Nephron progenitor cell (in vitro differentiated cells): ENCODE measurements at regions not wholly inside any gene's neighbourhood (a gene's known extent, or its start where the extent isn't known, plus 50 kb on each side); places are given as distances from the start of the nearest gene placed in this dataset.

Experiments used
- DNase-seq: peaks from one replicate; pipeline ENCODE4 v3.0.0; 2021
- H3K27ac Mint-ChIP-seq: 2 replicates; pipeline ENCODE4 v1.8.0; 2021; ENCODE audit warnings: mild to moderate bottlenecking, moderate library complexity, mixed read lengths
- H3K27me3 Mint-ChIP-seq: 2 replicates; pipeline ENCODE4 v1.8.0; 2021; ENCODE audit warnings: mild to moderate bottlenecking, low read depth, mixed read lengths; ENCODE audit not compliant: poor library complexity
- H3K36me3 Mint-ChIP-seq: 2 replicates; pipeline ENCODE4 v1.8.0; 2021; ENCODE audit warnings: low read depth, mixed read lengths
- H3K4me1 Mint-ChIP-seq: 2 replicates; pipeline ENCODE4 v1.8.0; 2021; ENCODE audit warnings: mixed read lengths
- H3K4me3 Mint-ChIP-seq: 2 replicates; pipeline ENCODE4 v1.8.0; 2021; ENCODE audit warnings: mild to moderate bottlenecking, moderate library complexity, mixed read lengths
- H3K9me3 Mint-ChIP-seq: 2 replicates; pipeline ENCODE4 v1.8.0; 2021; ENCODE audit warnings: mild to moderate bottlenecking, moderate library complexity, mixed read lengths
- TF ChIP-seq, protein P1 (sequence below): fragments of 200-600 bp; sonication (generic); IDR thresholded peaks from 2 replicates; pipeline ENCODE4 v1.5.0; 2021; ENCODE audit warnings: antibody characterized with exemption

DNA sequence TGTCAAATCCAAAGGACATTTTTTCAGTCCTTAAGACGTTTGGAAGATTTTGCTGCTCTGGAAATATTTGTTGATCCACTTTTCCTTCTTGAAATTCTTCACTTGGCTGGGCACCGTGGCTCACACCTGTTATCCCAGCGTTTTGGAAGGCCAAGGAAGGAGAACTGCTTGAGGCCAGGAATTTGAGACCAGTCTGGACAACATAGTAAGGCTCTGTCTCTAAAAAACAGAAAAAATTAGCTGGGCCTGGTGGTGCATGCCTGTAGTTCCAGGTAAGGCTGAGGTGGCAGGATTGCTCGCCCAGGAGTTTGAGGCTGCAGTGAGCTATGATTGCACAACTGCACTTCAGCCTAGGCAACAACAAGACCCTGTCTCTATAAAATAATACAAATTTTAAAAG, 173.9 kb upstream of the MITF start:
- H3K27ac Mint-ChIP-seq, result no peak overlapping the region
- peaks cover 8% of the 10 kb centered on the region for H3K27me3 Mint-ChIP-seq
- H3K4me1 Mint-ChIP-seq, result no peaks in the 10 kb centered on the region
- TF ChIP-seq, protein P1, sequence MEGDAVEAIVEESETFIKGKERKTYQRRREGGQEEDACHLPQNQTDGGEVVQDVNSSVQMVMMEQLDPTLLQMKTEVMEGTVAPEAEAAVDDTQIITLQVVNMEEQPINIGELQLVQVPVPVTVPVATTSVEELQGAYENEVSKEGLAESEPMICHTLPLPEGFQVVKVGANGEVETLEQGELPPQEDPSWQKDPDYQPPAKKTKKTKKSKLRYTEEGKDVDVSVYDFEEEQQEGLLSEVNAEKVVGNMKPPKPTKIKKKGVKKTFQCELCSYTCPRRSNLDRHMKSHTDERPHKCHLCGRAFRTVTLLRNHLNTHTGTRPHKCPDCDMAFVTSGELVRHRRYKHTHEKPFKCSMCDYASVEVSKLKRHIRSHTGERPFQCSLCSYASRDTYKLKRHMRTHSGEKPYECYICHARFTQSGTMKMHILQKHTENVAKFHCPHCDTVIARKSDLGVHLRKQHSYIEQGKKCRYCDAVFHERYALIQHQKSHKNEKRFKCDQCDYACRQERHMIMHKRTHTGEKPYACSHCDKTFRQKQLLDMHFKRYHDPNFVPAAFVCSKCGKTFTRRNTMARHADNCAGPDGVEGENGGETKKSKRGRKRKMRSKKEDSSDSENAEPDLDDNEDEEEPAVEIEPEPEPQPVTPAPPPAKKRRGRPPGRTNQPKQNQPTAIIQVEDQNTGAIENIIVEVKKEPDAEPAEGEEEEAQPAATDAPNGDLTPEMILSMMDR, result no peak
- H3K4me3 Mint-ChIP-seq, result no peak overlapping the region
- peaks cover 5% of the 10 kb centered on the region for H3K9me3 Mint-ChIP-seq
- DNase-seq, result no peak
- H3K36me3 Mint-ChIP-seq, result no peaks in the 10 kb centered on the region

DNA sequence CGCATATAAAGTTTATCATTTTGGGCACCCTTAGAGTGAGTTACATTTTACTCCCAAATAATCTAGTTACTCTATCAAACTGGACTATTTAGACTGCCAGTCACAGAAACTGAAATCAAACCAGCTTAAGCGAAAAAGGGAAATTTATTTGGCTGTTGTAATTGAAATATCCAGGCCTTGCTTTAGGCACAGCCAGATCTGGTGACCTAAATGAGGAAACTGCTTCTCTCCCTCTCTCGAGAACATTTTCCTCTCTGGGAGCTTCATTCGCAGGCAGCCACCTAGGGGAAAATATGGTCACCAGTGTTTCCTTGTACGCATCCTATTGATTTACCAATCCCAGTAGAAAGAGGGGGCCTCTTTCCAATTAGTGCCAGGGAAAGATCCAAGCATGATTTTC, 175.3 kb upstream of the MITF start:
- Mint-ChIP-seq H3K4me1 (no peaks in the 10 kb centered on the region), H3K9me3 (peaks cover 8% of the 10 kb centered on the region), H3K27me3 (peaks cover 6% of the 10 kb centered on the region), H3K4me3 (no peak overlapping the region), H3K27ac (no peak overlapping the region), H3K36me3 (no peaks in the 10 kb centered on the region)
- no peak for DNase-seq
- TF ChIP-seq, protein P1, result no peak

DNA sequence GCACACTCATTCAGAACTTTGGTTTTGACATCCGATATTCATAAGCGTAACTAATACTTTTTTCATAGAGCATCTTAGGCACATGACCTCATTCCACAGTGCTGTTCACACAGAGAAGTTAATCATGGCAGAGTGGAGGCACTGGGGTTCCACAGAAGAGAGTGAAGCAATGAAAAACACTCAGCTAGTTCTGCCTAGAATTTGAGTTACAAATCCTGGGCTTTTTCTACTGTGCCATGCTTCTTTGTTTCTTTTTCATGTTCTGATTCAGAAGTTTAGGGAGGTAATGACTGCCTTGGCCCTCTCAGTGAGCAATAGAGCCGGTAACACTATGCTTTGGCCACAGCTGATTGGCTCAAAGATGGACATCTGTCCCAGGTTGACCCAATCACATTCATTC, 176.1 kb upstream of the MITF start:
- peaks cover 6% of the 10 kb centered on the region for H3K27me3 Mint-ChIP-seq
- peaks cover 8% of the 10 kb centered on the region for H3K9me3 Mint-ChIP-seq
- TF ChIP-seq, protein P1, result no peak
- no peak overlapping the region for H3K27ac Mint-ChIP-seq
- H3K4me1 Mint-ChIP-seq, result no peaks in the 10 kb centered on the region
- no peak overlapping the region for H3K4me3 Mint-ChIP-seq
- H3K36me3 Mint-ChIP-seq, result no peaks in the 10 kb centered on the region
- DNase-seq, result no peak

DNA sequence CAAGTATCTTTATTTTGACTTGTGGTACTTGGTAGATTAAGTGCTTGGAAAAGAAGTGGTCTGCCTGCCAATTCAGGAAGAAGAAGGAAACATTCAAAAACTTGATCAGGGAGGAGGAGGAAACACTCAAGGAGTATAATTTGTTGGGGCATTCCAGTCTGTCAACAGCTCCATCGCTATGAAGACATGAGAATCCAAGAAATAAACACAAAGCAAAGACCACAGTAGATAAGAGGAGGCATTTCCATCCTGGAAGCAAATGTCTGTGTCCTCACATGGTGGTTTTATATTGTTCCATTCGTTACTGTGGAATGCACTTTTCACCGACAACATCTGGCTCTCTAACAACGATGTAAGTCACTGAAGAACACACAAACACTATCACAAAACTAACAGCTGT, 176.1 kb upstream of the FRMD4B start:
- TF ChIP-seq, protein P1, result no peak
- peaks cover 8% of the 10 kb centered on the region for H3K9me3 Mint-ChIP-seq
- no peak for DNase-seq
- no peak overlapping the region for H3K4me3 Mint-ChIP-seq
- H3K36me3 Mint-ChIP-seq, result no peaks in the 10 kb centered on the region
- no peaks in the 10 kb centered on the region for H3K4me1 Mint-ChIP-seq
- H3K27me3 Mint-ChIP-seq, result peaks cover 6% of the 10 kb centered on the region
- no peak overlapping the region for H3K27ac Mint-ChIP-seq

DNA sequence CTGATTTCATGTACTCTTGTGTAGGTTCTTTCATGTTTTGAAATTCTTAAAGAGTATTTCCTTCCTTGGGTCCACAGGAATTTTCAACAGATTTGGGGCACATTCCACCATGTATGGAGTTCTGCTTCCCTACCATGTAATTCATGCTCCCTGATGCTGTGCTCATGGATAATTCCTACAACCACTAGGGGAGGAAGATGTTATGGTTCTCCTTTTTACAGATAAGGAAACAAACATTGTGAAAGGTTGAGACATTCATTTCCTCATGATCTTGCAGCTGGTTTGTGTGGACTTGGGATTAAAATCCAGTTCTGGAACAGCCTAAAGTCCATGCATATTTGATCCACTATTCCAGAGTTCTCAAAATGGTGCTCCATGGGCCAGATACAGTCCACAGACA, 174.9 kb upstream of the FRMD4B start:
- Mint-ChIP-seq H3K4me3 (no peak overlapping the region), H3K27me3 (peaks cover 6% of the 10 kb centered on the region), H3K9me3 (peaks cover 8% of the 10 kb centered on the region), H3K4me1 (no peaks in the 10 kb centered on the region), H3K27ac (no peak overlapping the region), H3K36me3 (no peaks in the 10 kb centered on the region)
- TF ChIP-seq, protein P1, result no peak
- no peak for DNase-seq

DNA sequence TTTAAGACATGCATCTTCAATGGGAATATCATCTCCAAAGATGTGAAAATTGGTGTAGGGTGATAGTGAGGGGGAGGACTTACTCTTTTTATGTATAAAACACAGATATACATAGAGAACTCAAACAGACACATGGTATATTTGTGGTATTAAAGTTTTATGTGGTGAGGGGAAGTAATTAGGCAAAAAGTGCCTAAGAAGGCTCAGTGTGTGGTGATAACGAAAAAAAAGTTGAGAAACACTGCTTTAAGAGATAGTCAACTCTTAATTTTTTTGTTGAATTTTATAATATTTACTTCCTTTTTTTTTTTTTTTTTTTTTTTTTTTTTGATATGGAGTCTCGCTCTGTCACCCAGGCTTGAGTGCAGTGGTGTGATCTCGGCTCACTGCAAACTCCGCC, 174.2 kb upstream of the FRMD4B start:
- no peak for DNase-seq
- Mint-ChIP-seq H3K27ac (no peak overlapping the region), H3K27me3 (peaks cover 8% of the 10 kb centered on the region), H3K9me3 (peaks cover 8% of the 10 kb centered on the region), H3K36me3 (no peaks in the 10 kb centered on the region), H3K4me1 (no peaks in the 10 kb centered on the region), H3K4me3 (no peak overlapping the region)
- TF ChIP-seq, protein P1, result no peak
